ENCODE measurements at regions not wholly inside any gene's neighbourhood (a gene's known extent, or its start where the extent isn't known, plus 50 kb on each side); places are given as distances from the start of the nearest gene placed in this dataset.

DNA sequence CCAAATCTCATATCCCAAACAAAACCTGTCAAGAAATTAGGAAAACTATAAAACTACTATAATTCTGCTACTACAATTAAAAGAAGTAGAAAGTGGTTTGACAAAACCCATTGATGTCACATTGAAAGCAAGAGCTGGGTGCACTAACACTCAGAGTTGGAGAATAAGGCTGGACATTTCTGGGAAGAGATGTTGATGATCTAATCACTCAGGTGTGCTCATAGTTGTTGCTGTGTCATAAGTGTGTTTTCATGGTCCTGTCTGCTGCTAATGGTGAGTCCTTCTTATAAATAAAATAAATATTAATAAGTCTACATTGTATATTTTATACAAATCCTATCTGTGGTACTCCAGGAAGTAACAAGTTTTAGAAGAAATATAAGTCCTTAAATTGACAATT, 168.2 kb upstream of the LRP1B start:
- no peak for TF ChIP-seq CTCF (IDR thresholded peaks at IDR 0.05 in 4 of 5, conservative IDR thresholded peaks at IDR 0.05 in 1 of 5)
- no peak for TF ChIP-seq POLR2A (IDR thresholded peaks at IDR 0.05)

Data from gastrocnemius medialis (tissue), 4 donors.